HG02943 (cell line): ENCODE measurements at regions not wholly inside any gene's neighbourhood (a gene's known extent, or its start where the extent isn't known, plus 50 kb on each side); places are given as distances from the start of the nearest gene placed in this dataset.
"Not testable (repeated sequence)": the region's sequence is repeated elsewhere in the genome, so short reads cannot be mapped to it uniquely, and the experiment has no call there.

Experiments used
- ATAC-seq: cut with Tn5 transposase; IDR thresholded peaks from one replicate; pipeline ENCODE4 v1.9.1; 2021; ENCODE audit warnings: mild to moderate bottlenecking, low read depth, moderate library complexity; ENCODE audit not compliant: unreplicated experiment

GRCh38 chr3:191518861-191519260 is 57.9 kb downstream of the PYDC2 start:
- no peak for ATAC-seq

DNA sequence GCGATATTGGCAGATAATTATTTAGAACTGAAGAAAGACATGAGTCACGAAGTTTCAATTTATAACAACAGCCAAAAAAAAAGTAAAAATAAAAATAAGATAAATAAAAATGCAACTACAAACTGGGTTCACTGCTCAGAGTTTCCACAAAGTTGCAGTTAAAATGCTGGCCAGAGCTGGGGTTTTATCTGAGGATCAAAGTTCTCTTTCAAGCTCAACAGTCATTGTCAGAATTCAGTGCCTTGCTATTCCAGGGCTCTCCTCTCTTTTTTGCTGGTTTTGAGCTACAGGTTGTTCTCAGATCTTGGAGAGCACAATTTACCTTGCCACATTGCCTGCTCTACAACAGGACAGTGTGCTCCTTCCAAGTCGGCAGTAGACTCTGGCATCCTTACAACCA is 60.1 kb downstream of the PYDC2 start:
- ATAC-seq = no peak

- no peak for ATAC-seq
These were observed 62.2 kb downstream of the PYDC2 start for GRCh38 chr3:191523148-191523547.

GRCh38 chr3:191528589-191528988 is 67.6 kb downstream of the PYDC2 start:
- no peak for ATAC-seq

DNA sequence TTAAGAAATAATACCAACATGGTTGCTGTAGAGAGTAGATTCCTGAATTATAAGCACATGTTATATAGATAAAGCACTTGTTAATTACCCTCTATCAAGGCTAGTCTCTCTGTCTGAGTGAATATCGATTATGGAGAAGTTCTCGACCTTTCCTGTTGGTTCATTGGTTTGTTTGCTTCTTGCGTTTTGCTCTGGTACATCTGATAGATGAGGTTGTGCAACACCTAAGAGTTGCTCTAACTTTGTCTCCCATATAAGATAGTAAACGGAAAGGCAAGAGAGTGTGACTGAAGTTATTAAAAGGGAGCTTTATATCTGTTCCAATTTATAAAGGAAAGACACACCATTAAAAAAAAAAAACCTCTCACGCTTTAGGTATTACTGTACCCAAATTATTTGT is 69.0 kb downstream of the PYDC2 start:
- ATAC-seq = no peak

DNA sequence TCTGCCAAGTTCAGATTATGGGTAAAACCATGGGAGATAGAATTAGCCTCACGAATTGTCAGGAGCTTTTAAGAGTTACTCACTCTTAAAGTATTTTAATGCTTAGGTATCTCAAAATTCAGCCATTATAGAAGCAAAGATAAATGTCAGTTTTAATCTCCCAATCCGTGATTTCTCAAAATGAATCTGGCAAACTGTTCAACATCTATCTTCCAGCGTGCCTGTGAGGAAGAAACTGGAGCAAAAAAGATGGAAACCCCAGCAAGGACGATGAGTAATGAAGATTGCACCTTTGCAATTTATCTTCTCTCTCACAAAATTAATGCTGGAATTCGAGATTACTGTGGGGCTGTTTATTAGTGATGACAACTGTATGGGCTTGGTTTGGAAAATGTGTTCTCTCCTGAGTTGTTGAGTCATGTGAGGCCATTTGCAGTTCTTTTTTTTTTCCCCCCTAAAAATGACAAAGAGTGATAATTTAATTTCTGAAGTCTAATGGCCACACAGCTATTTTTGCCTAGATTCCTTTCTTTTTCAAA is 70.5 kb downstream of the PYDC2 start:
- ATAC-seq = no peak

GRCh38 chr3:191543018-191543417 is 82.1 kb downstream of the PYDC2 start:
- ATAC-seq = no peak

DNA sequence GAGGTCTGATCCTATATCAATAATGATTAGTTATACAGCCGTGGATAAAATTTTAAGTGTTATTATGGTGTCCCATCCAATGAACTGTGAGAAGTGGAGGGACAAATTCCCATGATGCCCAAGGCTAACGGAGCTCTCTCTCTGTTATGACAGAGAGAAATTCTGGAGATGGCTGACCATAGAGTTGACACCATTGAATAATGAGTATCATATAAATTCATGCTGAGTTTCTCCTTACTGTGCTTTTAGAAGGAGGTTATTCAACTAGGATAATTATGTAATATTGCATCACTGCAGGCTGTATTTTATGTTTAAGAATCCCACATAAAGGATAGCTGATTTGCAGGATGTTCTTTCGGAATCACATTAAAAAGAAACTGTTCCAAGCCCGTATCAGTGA is 82.9 kb downstream of the PYDC2 start:
- no peak for ATAC-seq

DNA sequence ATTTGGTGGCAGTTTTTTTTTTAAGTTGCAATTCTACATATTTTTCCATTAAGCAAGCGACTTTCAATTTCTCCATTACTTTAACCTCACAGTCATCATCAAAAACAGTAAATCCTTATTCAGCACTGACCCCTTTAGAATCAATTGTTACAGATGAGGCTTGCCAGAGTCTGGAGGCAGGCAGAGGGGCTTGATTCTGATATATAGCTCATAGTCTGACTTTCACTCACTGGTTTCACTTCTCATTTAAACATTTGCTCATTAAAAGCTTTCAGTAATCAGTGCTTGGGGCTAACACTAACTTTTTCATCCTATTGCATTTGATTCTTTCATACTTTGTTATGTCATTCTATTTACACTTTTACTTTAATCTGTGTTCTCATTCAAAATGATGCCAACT is 88.4 kb downstream of the PYDC2 start:
- no peak for ATAC-seq

- ATAC-seq = no peak
These were observed 94.1 kb downstream of the PYDC2 start for GRCh38 chr3:191555037-191555436.

DNA sequence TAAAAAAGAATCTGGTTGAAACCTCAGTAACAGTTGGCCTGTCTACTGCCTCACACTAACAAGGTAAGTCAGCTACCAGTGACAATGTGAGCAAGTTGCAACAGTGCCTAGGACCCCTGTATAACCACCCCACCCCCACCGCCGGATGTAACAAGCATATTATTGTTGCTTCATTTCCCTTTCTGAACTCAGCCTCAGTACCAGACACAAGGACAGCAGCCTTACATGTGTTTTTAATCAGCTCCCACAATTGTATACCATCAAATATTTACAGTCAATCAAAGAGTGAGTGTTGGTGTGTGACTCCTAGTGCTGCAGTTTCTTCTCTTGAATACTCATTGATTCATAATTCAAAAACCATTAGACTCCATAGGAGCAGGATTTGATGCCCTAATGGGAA is 96.4 kb downstream of the PYDC2 start:
- no peak for ATAC-seq

- no peak for ATAC-seq
These were observed 102.8 kb downstream of the PYDC2 start for GRCh38 chr3:191563722-191564121.

GRCh38 chr3:191566469-191566868 is 105.5 kb downstream of the PYDC2 start:
- ATAC-seq = no peak

DNA sequence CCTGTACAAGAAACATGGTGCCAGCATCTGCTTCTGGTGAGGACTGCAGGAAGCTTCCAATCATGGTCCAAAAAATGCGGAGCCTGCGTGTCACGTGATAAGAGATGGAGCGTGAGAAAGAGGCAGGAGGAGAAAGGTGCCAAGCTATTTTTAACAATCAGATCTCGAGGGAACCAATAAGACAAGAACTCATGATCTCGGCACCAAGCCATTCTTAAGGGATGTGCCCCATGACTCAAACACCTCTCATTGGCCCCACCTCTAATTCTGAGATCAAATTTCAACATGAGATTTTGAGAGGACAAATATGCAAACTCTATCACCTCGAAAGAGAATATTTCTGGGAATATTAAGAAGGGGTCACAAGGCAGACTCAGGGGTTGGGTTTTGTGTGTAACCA is 107.2 kb downstream of the PYDC2 start:
- ATAC-seq = no peak

DNA sequence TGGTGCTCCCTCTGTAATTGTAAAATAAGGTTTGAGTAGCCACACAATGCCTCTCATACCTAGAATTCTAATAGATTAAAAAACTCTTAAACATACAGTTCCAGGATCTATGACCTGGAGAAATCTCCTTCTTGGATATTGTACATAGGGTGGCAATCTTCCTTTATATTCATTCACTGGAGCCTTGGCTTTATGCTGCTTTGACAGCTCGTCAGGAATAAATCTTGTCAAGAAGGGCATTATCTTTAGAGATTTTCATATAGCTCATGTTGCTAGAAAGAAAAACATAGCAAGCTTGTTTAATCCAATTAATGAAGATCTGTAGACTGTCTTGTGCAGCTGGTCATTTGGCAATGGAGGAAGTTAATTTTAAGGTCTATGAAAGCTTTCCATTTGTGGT is 131.1 kb downstream of the PYDC2 start:
- no peak for ATAC-seq

DNA sequence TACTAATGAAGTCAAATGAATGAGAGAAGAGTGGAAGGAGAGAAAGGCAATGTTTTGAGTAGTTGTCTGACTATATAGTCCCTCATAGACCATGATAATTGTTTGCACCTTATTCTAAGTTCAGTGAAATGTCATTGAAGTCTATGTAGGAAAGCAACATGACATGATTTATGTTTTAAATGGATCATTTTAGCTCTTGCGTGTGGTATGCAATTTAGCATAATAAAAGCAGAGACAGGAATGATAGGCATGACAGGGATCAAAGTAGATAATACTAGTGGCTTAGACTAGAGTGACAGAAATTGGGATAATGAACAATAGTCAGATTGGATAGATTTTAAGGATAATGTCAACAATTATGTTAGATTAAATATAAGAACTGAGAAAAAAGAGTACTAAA is 132.5 kb downstream of the PYDC2 start:
- ATAC-seq = no peak

DNA sequence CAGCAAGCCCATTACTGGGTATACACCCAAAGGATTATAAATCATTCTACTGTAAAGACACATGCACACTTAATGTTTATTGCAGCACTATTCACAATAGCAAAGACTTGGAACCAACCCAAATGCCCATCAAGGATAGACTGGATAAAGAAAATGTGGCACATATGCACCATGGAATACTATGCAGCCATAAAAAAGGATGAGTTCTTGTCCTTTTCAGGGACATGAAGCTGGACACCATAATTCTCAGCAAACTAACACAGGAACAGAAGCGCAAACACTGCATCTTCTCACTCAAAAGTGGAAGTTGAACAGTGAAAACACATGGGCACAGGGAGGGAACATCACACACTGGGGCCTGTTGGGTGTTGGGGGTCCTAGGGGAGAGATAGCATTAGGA is 154.5 kb downstream of the PYDC2 start:
- not testable (repeated sequence) for ATAC-seq

GRCh38 chr3:191624299-191624698 is 163.3 kb downstream of the PYDC2 start:
- no peak for ATAC-seq

DNA sequence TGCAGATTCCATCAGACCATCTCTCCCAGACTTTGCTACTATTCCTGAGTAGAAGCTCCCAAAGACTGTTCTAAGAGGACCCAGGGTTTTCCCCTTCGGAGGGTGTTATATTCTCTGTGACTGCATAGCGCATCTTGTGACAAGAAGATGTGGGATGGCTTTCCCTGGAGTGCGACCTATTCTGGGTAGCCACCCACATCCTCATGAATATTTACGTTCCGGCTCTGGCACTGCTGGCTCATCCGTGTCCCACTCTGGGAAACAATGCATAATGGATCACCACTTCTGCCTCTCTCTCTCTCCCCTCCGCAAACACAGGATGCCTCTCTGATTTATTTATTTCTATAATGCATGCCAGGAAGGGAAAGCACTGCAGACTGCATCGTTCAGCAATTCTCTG is 166.1 kb downstream of the PYDC2 start:
- no peak for ATAC-seq

- no peak for ATAC-seq
These were observed 167.6 kb downstream of the PYDC2 start for GRCh38 chr3:191628571-191628970.

DNA sequence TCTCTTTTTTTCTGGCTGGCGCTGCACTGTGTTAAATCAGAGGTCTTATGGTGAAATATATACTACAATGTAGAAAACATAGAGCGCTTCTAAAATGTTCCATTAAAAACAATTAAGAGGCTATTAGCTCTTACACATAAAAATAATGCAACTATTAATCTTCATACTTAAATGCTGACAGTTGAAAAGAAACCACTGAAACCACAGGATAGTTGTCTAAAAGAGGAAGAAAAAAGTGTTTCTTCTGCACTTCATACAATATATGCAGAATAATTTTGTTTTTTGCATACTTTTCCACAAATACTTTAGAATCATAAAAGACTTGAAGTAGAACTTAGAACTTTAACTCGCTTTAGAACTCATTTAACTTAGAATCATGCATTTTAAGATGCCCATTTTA is 170.5 kb downstream of the PYDC2 start:
- no peak for ATAC-seq

- no peak for ATAC-seq
These were observed 173.9 kb downstream of the PYDC2 start for GRCh38 chr3:191634902-191635301.

DNA sequence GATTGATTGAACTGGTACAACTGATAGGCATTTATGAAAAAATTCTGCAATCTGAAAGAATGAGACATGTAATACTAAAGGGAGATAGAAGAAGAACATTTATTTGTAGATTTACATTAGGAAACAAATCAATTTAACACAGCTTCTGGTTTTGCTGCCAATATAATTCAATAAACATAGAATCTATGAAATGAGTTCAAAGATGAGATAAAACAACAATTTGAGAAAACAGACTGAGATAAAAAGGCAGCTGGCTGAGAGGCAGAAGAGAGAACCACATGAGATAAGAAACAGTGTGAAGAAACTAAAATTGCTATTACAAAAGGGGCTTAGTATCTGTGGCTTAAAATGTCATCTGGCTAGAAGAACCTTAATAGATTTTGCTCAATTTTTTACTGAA is 176.6 kb downstream of the PYDC2 start:
- ATAC-seq = no peak
